HCT116 (cell line): ENCODE measurements at regions not wholly inside any gene's neighbourhood (a gene's known extent, or its start where the extent isn't known, plus 50 kb on each side); places are given as distances from the start of the nearest gene placed in this dataset.

Experiments used
- ATAC-seq: fragments of 200-7000 bp; cut with Tn5 transposase; 2 replicates; pipeline ENCODE4 v1.9.1; 2020; ENCODE audit warnings: mild to moderate bottlenecking, moderate library complexity
- BruUV-seq: library from RNA; stranded (reverse); fragments of 400-500 nt; replicated peaks from 2 replicates; lab custom pipeline; 2021; lab: Mats Ljungman, UMichigan
- CTCF ChIA-PET: fragments of 300-600 bp; sonication (Branson Sonifier 250); formaldehyde crosslinking; loops from one replicate; lab custom pipeline; 2021; ENCODE audit warnings: antibody characterized with exemption; lab: Charles Lee
- POLR2A ChIA-PET: fragments of 300-600, 350-600 bp; sonication (Branson Sonifier 250); formaldehyde crosslinking; loops from one replicate; lab custom pipeline; 2021; ENCODE audit warnings: antibody characterized with exemption; lab: Charles Lee
- RAD21 ChIA-PET, 2 experiments: fragments of 300-600 bp; sonication (Branson Sonifier 250); formaldehyde crosslinking; loops; one replicate each; lab custom pipeline; 2023; ENCODE audit warnings: low total read pairs in 2 of 2; ENCODE audit not compliant: uncharacterized antibody in 2 of 2, unreplicated experiment in 2 of 2, low non-redundant PET in 1 of 2; lab: Charles Lee
- DNase-seq: peaks from one replicate; pipeline ENCODE4 v3.0.0-alpha.2; 2010; ENCODE audit warnings: low read depth, low spot score
- H2AFZ ChIP-seq: fragments of 200-600 bp; shearing (Covaris generic), sonication (generic); 2 replicates; pipeline ENCODE4 v1.6.1; 2017; ENCODE audit warnings: low read depth, mixed run types, mixed read lengths, antibody characterized with exemption, low read length; ENCODE audit not compliant: poor library complexity, severe bottlenecking
- H3K27ac ChIP-seq: 2 replicates; pipeline ENCODE4 v1.5.1; 2012; ENCODE audit warnings: low read depth, low read length
- H3K27me3 ChIP-seq: fragments of 200-600 bp; sonication (generic); 2 replicates; pipeline ENCODE4 v1.6.1; 2016; ENCODE audit warnings: mixed run types, low read length, mixed read lengths; ENCODE audit not compliant: insufficient read depth
- H3K36me3 ChIP-seq, 2 experiments: fragments of 200-500 bp in 1 of 2; fragments of 200-600 bp in 1 of 2; sonication (Bioruptor generic) in 1 of 2; sonication (generic) in 1 of 2; 2 replicates each; pipeline versions ENCODE4 v1.5.1 to v1.6.1; 2014 to 2016; ENCODE audit warnings: low read length in 2 of 2, inconsistent platforms in 1 of 2, mixed read lengths in 1 of 2, mixed run types in 1 of 2; ENCODE audit not compliant: insufficient read depth in 2 of 2, control insufficient read depth in 1 of 2
- H3K4me1 ChIP-seq, 2 experiments: fragments of 200-600 bp in 1 of 2; sonication (generic) in 1 of 2; 2 replicates each; pipeline versions ENCODE4 v1.5.1 to v1.6.1; 2012 to 2017; ENCODE audit warnings: low read length in 2 of 2, inconsistent platforms in 1 of 2, mild to moderate bottlenecking in 1 of 2, mixed read lengths in 1 of 2, mixed run types in 1 of 2, moderate library complexity in 1 of 2; ENCODE audit not compliant: insufficient read depth in 2 of 2, control insufficient read depth in 1 of 2
- H3K4me2 ChIP-seq: fragments of 200-600 bp; sonication (generic); 2 replicates; pipeline ENCODE4 v1.6.1; 2017; ENCODE audit warnings: mixed run types, low read length, mixed read lengths
- H3K4me3 ChIP-seq, 2 experiments: fragments of 200-600 bp in 1 of 2; sonication (generic) in 1 of 2; replicated peaks in 1 of 2; 2 replicates each; pipeline ENCODE4 v1.5.1; 2011 to 2016; ENCODE audit warnings: low read length in 2 of 2, control low read depth in 1 of 2, low read depth in 1 of 2, mild to moderate bottlenecking in 1 of 2, mixed read lengths in 1 of 2, mixed run types in 1 of 2
- H3K79me2 ChIP-seq: fragments of 200-600 bp; sonication (generic); 2 replicates; pipeline ENCODE4 v1.6.1; 2017; ENCODE audit warnings: mild to moderate bottlenecking, mixed run types, low read length, moderate library complexity, mixed read lengths; ENCODE audit not compliant: insufficient read depth
- H3K9ac ChIP-seq: fragments of 200-600 bp; sonication (generic); 2 replicates; pipeline ENCODE4 v1.6.1; 2016; ENCODE audit warnings: low read length, mixed read lengths
- H3K9me2 ChIP-seq: fragments of 200-600 bp; sonication (generic), shearing (Covaris generic); 2 replicates; pipeline ENCODE4 v1.6.1; 2017; ENCODE audit warnings: mixed run types, mild to moderate bottlenecking, moderate library complexity; ENCODE audit not compliant: insufficient read depth
- H3K9me3 ChIP-seq, 2 experiments: fragments of 200-500 bp in 1 of 2; fragments of 200-600 bp in 1 of 2; sonication (Bioruptor generic) in 1 of 2; sonication (generic) in 1 of 2; 2 replicates each; pipeline ENCODE4 v1.6.1; 2014 to 2017; ENCODE audit warnings: low read length in 2 of 2, mixed read lengths in 2 of 2, inconsistent platforms in 1 of 2, low read depth in 1 of 2, mild to moderate bottlenecking in 1 of 2, mixed run types in 1 of 2, moderate library complexity in 1 of 2; ENCODE audit not compliant: control insufficient read depth in 1 of 2, insufficient read depth in 1 of 2
- H4K20me1 ChIP-seq: fragments of 200-600 bp; sonication (generic), shearing (Covaris generic); 2 replicates; pipeline ENCODE4 v1.6.1; 2017; ENCODE audit warnings: mixed run types, mild to moderate bottlenecking, moderate library complexity; ENCODE audit not compliant: insufficient read depth
- CBX3 ChIP-seq: IDR thresholded peaks from 2 replicates; pipeline ENCODE4 v1.6.1; 2012; ENCODE audit warnings: low read depth
- CEBPB ChIP-seq: IDR thresholded peaks from 2 replicates; pipeline ENCODE4 v1.6.1; 2012; ENCODE audit warnings: low read depth
- EGR1 ChIP-seq: IDR thresholded peaks from 2 replicates; pipeline ENCODE4 v1.6.1; 2012; ENCODE audit warnings: low read depth
- REST ChIP-seq: IDR thresholded peaks from 2 replicates; pipeline ENCODE4 v1.6.1; 2012; ENCODE audit warnings: low read depth
- TCF7L2 ChIP-seq: IDR thresholded peaks from 2 replicates; pipeline ENCODE4 v1.7.0; 2011; ENCODE audit warnings: borderline replicate concordance, inconsistent platforms; ENCODE audit not compliant: insufficient read depth, insufficient read length; ENCODE audit errors: extremely low read depth
- ZBTB33 ChIP-seq: IDR thresholded peaks from 2 replicates; pipeline ENCODE4 v1.6.1; 2011; ENCODE audit warnings: mild to moderate bottlenecking, low read length, moderate library complexity; ENCODE audit not compliant: insufficient replicate concordance; ENCODE audit errors: extremely low read depth
- ZNF274 ChIP-seq: fragments of 200-500 bp; sonication (Bioruptor generic); IDR thresholded peaks from 2 replicates; pipeline ENCODE4 v1.6.1; 2014; ENCODE audit warnings: mild to moderate bottlenecking, low read depth, low read length, inconsistent platforms
- intact Hi-C: fragments of 100-400 bp; cut with micrococcal nuclease; formaldehyde crosslinking; loops from 2 replicates; pipeline ENCODE4 v1.10.0; 2022

GRCh38 chr12:126106706-126107105 is 1041.5 kb downstream of the AACS start:
- ChIA-PET POLR2A (no interaction called here), CTCF (no interaction called here), RAD21 (no interaction called here)
- DNase-seq (no peak), ATAC-seq (no peak)
- Histone ChIP-seq H3K4me2 (no peak overlapping the region), H3K9me2 (no peaks in the 10 kb centered on the region), H3K27ac (no peak overlapping the region), H3K4me1 (no peaks in the 10 kb centered on the region), H2AFZ (no peak overlapping the region), H3K9me3 (peaks cover 5 to 9% of the 10 kb centered on the region in 2 experiments; a peak in 2 of 4 replicates), H3K9ac (no peak overlapping the region), H3K4me3 (no peak overlapping the region), H3K36me3 (no peaks in the 10 kb centered on the region), H4K20me1 (no peaks in the 10 kb centered on the region), H3K79me2 (no peaks in the 10 kb centered on the region), H3K27me3 (no peaks in the 10 kb centered on the region)
- intact Hi-C loops, result no loop called here
- no TSS peak for BruUV-seq
- TF ChIP-seq REST (no peak), EGR1 (no peak), TCF7L2 (no peak), CBX3 (no peak), ZNF274 (no peak), ZBTB33 (no peak), CEBPB (no peak)
